Forelimb muscle (tissue), 1 donor: ENCODE measurements at regions not wholly inside any gene's neighbourhood (a gene's known extent, or its start where the extent isn't known, plus 50 kb on each side); places are given as distances from the start of the nearest gene placed in this dataset.

Experiments used
- DNase-seq: peaks from one replicate; pipeline ENCODE4 v3.0.0-alpha.2; 2013; ENCODE audit warnings: low read depth

GRCh38 chr9:103913899-103914298 is 180.2 kb upstream of the SMC2 start:
- DNase-seq, result no peak

DNA sequence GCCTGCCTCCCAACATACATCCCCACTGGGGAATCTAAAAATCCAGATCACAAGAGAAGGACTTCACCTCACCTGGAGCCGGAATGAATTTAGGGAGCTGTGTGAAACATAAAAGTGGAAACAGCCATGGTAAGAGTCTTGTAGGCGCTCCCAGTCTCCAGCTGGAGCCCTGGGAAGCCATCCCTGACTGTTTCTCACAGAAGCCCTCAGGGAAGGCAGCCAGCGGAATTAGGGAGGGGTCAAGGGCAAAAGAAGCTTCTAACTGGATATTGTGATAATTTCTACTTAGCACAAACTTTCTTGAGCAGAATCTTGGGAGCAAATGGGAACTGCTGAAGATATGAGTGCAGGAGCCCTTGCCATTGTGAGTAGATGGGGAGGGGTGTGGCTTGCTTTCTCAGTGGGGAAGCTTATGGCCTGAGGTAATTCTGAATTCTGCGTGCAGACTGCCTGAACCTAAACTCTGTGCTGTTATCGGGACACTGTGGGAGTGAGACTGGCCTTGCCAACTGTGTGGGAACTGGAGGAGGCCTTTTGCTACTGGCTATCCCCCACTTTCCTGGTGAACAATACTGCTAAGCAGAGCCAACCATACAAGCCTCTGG is 174.4 kb upstream of the SMC2 start:
- no peak for DNase-seq

DNA sequence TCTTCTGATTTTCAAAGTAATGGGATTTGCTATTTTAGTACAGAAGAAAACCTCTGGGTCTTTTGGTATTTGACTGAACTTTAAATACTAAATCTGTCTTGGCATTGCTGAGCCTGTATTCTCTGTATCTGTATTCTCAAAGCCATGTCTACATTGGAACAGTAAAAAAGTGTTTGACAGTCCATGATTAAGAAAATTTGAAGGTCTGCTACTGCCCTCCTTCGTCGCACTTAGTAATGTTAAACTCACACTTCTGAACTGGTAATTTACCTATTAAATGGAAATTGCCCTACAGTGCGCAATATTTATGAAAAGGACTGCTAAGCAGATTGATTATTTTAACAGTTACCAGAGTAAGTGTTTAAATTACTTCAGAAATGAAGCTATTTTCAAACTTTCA is 165.7 kb upstream of the SMC2 start:
- DNase-seq, result no peak

GRCh38 chr9:103941104-103941503 is 153.0 kb upstream of the SMC2 start:
- DNase-seq, result no peak

- DNase-seq, result no peak
These were observed 151.9 kb upstream of the SMC2 start for GRCh38 chr9:103942200-103942599.

- no peak for DNase-seq
These were observed 151.5 kb upstream of the SMC2 start for GRCh38 chr9:103942651-103943050.

DNA sequence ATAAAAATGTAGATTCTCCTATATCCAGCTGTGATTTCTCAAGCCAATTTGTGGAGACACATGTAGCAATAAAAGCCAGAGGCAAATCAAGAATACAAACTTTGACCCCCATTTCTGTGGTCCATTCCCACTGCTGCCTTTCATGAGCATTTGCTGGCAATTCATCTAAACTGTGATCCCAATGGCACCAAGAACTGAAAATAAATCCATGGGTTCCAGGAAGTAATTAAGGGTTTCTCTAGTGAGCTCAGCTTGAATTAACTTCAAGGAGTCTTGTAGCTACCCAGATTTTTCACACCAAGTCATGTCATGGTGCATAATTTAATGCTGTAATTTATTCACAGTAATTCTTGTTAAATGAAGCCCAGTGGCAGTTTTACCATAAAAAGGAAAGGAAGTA is 145.0 kb upstream of the SMC2 start:
- no peak for DNase-seq

GRCh38 chr9:103977163-103977562 is 116.9 kb upstream of the SMC2 start:
- DNase-seq, result no peak

GRCh38 chr9:103978396-103978795 is 115.7 kb upstream of the SMC2 start:
- no peak for DNase-seq

- DNase-seq, result no peak
These were observed 112.2 kb upstream of the SMC2 start for GRCh38 chr9:103981912-103982311.

- DNase-seq, result no peak
These were observed 109.0 kb upstream of the SMC2 start for GRCh38 chr9:103985077-103985476.

DNA sequence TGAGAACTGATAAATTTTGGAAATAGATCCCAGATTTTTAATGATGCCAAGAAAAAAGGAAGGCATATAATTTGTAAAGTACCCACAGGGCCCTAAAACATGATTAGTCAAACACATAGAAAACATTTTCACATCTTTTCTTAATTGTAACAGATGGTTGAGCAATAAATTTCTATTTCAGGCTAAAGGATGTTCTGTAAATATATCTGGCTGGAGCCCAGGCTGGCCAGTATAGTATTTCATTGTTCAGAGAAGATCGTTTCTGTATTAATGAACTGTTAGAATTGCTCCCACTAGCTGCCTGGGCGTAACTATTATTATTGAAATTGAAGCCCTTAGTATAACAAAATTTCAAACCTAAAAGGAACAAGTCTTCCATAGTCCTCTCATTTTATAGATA is 105.3 kb upstream of the SMC2 start:
- DNase-seq, result no peak

DNA sequence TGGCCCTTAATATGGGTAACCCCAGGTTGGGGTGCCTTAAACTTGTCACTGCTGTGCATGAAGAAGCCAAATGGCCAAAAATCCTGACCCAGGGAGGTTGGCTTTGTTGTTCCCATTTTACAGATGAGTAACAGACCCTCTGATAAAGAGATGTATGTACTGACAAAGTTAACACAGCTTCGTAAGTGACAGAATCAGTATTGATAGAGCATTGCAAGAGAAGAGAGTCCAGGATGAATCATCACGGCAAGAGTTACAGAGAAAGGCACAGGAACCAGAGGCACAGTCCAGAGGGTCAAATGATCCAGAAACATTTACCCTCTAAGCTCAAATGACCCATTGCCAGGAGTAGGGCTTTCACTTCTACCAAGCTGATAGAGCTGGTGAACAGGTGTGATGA is 103.8 kb upstream of the SMC2 start:
- DNase-seq, result no peak

GRCh38 chr9:103991001-103991400 is 103.1 kb upstream of the SMC2 start:
- DNase-seq, result no peak

- no peak for DNase-seq
These were observed 102.4 kb upstream of the SMC2 start for GRCh38 chr9:103991698-103992097.

GRCh38 chr9:103992938-103993579 is 101.0 kb upstream of the SMC2 start:
- no peak for DNase-seq

DNA sequence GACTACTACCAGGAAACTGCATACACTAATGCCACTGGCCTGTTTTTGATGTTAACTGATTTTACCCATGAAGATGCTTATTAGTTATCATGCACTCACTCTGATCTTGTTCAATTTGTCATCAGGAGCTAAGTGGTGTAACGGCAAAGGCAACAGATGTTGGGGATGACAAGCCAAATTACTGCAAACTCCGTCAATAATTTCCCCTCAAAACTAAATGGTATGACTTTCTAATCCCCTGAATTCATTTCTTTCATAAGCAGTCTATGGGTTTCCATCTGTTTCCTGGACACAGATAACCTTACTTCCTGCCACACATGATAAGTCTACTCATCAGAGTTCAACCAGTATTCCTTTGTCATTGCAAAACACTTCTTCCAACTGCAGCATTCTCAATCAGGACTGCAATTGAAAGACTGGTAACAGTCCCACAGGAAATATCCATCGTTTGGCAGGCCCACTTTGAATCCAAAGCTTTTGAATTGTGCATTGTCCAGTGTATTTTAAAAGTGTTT is 96.2 kb upstream of the SMC2 start:
- DNase-seq, result no peak

- DNase-seq, result no peak
These were observed 94.6 kb upstream of the SMC2 start for GRCh38 chr9:103999375-104000062.

DNA sequence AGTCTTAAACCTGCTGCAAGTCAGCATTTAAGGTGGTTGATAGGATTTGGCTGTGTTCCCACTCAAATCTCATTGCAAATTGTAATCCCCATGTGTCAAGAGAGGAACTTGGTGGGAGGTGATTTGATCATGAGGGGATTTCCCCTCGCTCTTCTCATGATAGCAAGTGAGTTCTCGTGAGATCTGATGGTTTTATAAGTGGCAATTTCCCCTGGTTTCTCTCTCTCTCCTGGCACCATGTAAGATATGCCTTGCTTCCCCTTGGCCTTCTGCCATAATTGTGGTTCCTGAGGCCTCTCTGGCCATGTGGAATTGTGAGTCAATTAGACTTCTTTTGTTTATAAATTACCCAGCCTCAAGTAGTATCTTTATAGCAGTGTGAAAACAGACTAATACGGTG is 84.3 kb upstream of the SMC2 start:
- DNase-seq, result no peak

- DNase-seq, result no peak
These were observed 72.0 kb upstream of the SMC2 start for GRCh38 chr9:104022083-104022482.

DNA sequence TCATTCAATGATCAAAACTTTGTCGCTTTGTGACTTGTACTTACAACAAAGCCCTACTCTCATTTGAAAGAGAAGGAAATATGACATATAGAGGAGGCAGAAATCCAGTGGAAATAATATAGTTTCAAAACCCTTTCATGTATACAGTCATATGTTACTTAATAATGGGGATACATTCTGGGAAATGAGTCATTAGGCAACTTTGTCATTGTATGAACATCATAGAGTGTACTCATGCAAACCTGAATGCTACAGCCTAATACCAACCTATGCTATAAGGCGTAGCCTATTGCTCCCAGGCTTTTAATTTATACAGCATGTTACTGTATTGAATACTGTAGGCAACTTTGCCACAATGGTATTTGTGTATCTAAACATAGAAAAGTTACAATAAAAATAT is 69.0 kb upstream of the SMC2 start:
- DNase-seq, result no peak

DNA sequence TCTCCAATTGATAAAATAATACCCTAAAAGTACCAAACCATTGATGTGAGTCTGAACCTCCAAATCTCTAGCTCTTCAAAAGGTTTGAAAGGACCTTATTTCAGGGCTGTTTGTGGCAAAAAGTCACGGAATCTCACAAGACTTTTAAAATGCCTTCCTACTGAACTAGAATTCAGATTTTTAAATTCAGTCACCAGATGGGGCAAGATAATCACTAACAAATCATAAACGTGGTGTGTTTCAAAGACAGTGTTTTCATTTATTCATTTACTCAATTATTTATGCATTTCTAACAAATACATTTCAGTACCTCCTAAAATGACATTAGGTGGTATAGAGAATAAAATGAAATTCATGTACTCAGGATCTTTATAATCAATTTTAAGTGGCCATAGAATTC is 68.2 kb upstream of the SMC2 start:
- DNase-seq, result no peak

DNA sequence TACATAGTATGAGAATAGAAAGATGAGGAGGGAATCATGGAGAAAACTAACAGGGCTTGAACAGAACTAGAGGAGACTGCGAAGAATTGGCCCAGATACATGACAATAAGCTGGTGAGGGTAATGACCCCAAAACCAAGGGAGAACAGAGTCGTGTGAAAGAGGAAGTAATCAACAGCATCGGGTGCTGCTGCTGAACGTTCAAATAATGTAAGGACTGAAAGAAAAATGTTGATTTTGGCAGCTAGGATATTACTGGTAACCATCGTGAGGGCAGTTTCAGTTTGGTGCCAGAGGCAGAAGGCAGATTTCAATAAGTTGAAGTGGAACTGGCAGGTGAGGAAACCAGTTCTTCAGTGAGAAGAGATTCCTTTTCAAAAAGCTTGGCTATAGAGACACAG is 66.8 kb upstream of the SMC2 start:
- DNase-seq, result no peak
